Breast epithelium (tissue), 3 donors: ENCODE measurements at regions not wholly inside any gene's neighbourhood (a gene's known extent, or its start where the extent isn't known, plus 50 kb on each side); places are given as distances from the start of the nearest gene placed in this dataset.

ENCODE experiments used
- CTCF ChIP-seq, 3 donors: fragments of 450-650 bp; IDR thresholded peaks; one replicate each; pipeline ENCODE4 v1.5.1; 2016 to 2017; ENCODE audit warnings: antibody characterized with exemption in 3 of 3, mild to moderate bottlenecking in 3 of 3, moderate library complexity in 3 of 3
- POLR2A ChIP-seq: fragments of 450-650 bp; IDR thresholded peaks from one replicate; pipeline ENCODE4 v1.6.1; 2016; ENCODE audit warnings: antibody characterized with exemption, mild to moderate bottlenecking, moderate library complexity

GRCh38 chr2:130261970-130262760, 63.9 kb upstream of the TUBA3E start:
- TF ChIP-seq POLR2A: no peak
- TF ChIP-seq CTCF (IDR thresholded peaks at IDR 0.05): no peak
